ENCODE measurements at regions not wholly inside any gene's neighbourhood (a gene's known extent, or its start where the extent isn't known, plus 50 kb on each side); places are given as distances from the start of the nearest gene placed in this dataset.
A peak's percentile ranks its signal among the peaks of the same experiment; 100 is the strongest.

DNA sequence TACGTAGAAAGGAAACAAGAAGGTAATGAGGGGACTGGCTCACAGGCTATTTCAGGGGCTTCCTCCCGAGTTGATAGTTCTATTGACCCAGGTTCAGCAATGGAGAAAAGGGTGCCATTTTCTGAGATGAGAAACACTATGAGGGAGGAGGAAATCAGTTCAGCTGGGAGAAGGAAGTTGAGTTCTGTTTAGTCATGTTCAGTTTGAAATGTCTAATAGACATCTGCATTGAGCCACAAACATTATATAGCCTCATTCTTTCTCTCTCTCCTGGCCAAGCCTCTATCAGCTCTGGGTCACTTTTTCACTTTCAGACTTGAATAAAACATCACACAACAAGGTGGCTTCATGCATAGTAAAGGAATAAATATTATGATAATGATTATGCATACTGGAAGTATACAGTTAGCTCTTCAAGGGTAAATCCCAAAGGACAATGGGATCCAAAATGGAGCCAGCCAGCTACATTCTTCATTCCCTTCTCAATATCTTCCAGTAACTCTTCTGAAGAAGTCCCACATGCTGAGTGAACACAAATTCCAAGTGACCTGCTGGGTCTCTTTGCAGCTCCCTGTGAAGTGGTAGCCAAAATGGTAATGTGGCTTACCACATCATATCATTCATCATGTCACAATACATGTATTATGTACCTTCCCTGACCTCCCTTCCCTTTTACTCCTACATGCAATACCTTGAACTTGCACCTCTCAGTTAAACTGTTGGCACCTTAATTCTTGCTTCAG lies 80.9 kb upstream of the CD44 start:
- TF ChIP-seq, protein P1, sequence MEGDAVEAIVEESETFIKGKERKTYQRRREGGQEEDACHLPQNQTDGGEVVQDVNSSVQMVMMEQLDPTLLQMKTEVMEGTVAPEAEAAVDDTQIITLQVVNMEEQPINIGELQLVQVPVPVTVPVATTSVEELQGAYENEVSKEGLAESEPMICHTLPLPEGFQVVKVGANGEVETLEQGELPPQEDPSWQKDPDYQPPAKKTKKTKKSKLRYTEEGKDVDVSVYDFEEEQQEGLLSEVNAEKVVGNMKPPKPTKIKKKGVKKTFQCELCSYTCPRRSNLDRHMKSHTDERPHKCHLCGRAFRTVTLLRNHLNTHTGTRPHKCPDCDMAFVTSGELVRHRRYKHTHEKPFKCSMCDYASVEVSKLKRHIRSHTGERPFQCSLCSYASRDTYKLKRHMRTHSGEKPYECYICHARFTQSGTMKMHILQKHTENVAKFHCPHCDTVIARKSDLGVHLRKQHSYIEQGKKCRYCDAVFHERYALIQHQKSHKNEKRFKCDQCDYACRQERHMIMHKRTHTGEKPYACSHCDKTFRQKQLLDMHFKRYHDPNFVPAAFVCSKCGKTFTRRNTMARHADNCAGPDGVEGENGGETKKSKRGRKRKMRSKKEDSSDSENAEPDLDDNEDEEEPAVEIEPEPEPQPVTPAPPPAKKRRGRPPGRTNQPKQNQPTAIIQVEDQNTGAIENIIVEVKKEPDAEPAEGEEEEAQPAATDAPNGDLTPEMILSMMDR (IDR thresholded peaks at IDR 0.05; ENCODE audit: low read depth, low read length): no peak
- peak; percentile 92 for DNase-seq (ENCODE audit: low read depth, low spot score)

DNA sequence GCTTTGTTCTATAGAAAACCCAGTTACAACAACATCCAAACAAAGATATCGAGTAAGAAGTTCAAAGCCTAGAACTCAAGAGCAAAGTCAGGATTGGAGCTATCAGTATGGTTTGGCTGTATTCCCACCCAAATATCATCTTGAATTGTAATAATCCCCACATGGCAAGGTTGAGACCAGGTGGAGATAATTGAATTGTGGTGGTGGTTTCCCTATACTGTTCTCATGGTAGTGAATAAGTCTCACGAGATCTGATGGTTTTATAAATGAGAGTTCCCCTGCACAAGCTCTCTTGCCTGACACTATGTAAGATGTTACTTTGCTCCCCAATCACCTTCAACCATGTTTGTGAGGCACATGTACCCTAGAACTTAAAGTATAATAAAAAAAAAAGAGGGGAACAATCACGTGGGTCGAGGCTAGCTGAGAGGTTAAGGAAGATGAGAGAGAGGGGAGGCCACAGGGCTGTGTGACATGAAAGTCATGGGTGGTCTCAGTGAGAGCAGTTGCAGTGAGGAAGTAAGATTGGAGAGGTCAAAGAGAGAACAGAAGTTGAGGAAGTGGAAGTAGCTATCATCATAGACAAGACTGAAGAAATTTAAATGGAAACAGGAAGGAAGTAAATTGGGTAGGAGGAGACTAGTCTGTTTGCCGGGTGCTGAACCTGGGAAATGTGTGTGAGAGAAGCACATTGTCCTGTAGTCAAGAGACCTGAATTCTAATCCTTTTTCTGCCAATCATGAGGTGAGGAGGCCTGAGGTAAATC lies 80.1 kb upstream of the CD44 start:
- no peak overlapping the region for H3K4me3 ChIP-seq (ENCODE audit: low read depth, low read length)
- TF ChIP-seq, protein P1 (IDR thresholded peaks at IDR 0.05; ENCODE audit: low read depth, low read length): no peak
- in situ Hi-C loops (cut with HindIII; ENCODE audit: low sequenced_read_pairs): no loop called here
- DNase-seq (ENCODE audit: low read depth, low spot score): no peak

More for the DNA sequence above, 80.9 kb upstream of the CD44 start:
- H3K4me3 ChIP-seq (ENCODE audit: low read depth, low read length): no peak overlapping the region
- in situ Hi-C loops (cut with HindIII; ENCODE audit: low sequenced_read_pairs): no loop called here

DNA sequence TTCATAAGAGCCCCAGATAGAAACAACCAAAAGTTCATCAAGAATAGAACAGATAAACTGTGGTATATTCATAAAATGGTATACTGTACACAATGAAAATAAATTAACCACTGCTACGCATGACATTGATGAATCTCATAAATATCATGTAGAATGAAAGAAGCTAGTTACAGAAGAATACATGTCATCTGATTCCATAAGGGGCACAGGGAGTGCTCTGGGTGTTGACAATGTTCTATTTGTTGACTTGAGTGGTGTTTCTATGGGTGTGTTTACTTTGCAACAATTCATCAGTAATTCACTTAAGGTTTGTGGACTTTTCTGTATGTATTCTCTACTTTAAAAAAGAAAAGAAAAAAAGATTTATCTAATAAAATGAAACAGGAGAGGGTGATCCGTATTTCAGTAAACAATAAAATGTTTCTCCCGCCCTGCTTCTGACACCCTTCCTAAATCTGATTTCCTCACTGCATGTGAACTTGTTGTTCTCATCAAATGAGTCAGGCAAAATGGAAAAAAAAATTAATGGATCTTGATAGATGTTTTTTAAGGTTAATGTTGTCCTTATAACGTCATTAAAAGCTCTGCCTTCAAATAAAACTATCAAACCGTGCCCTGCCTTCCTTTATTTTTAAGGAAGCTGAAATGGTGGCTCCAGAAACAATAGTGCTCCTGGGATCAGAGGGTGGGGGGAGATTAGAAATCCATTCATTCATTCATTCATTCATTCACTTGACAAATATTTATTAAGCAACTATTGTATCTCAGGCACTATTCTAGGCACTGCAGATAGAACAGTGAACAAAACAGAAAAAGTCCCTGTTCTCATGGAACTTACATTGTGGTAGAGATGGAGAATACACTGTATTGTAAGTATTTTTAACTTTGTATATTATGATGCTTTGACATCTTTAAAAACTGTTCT lies 77.2 kb upstream of the CD44 start:
- no peak for DNase-seq (ENCODE audit: low read depth, low spot score)
- H3K4me3 ChIP-seq (ENCODE audit: low read depth, low read length): no peak overlapping the region
- TF ChIP-seq, protein P1 (IDR thresholded peaks at IDR 0.05; ENCODE audit: low read depth, low read length): no peak
- in situ Hi-C loops (cut with HindIII; ENCODE audit: low sequenced_read_pairs): no loop called here

DNA sequence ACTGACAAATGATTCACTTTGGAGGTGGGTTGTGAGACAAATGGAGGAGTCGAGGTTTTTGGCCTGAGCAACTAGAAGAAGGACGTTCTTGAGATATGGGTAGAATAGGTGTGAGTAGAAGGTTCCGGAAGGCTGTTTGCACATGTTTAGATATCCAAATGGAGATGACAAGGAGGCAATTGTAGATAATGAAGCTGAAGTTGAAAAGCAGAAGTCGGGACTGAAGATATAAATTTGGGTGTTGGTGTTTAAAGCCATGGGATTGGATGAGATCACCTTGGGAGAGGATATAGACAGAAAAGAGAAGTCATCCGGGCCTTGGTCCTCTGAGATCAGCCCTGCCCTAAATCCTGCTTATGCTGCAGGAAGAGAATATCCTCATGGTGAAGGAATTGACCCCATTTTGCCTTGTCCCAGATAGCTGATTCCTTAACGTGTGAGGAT lies 75.5 kb upstream of the CD44 start:
- TF ChIP-seq, protein P1 (IDR thresholded peaks at IDR 0.05; ENCODE audit: low read depth, low read length): no peak
- no peak overlapping the region for H3K4me3 ChIP-seq (ENCODE audit: low read depth, low read length)
- in situ Hi-C loops (cut with HindIII; ENCODE audit: low sequenced_read_pairs): no loop called here
- DNase-seq (ENCODE audit: low read depth, low spot score): no peak

DNA sequence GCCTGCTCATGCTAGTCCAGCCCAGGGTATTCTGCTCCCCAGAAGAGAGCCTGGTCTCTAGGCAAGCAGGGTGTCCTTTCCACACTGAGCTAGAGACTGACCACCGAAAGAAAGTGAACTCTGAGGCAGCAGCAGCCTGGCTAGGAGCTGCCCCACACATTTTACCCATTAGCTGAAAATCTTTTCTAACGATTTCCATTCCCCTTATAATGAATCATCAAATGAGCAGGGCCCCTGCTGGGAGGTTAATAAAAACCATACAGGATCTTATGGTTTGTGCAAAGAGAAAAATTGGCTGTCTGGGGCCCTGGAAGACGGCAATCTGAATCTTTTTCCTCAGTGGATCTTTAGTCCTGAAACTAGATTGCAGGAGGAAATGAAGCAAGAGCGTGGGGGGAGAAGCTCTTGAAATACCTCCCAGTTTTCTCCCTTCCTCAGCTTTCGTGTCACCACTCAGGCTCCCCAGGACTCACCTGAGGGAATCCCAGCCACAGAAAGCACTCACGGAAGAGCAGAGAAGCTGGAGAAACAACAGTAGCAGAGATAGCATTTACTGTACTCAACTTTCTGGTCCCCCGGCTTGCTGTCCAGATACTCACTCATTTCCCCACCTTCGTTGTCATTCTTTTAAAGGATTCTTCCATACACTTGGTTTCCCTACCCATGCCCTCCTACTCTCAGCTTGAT lies 74.7 kb upstream of the CD44 start:
- no peak overlapping the region for H3K4me3 ChIP-seq (ENCODE audit: low read depth, low read length)
- TF ChIP-seq, protein P1 (IDR thresholded peaks at IDR 0.05; ENCODE audit: low read depth, low read length): no peak
- in situ Hi-C loops (cut with HindIII; ENCODE audit: low sequenced_read_pairs): no loop called here
- DNase-seq (ENCODE audit: low read depth, low spot score): peak; percentile 91

DNA sequence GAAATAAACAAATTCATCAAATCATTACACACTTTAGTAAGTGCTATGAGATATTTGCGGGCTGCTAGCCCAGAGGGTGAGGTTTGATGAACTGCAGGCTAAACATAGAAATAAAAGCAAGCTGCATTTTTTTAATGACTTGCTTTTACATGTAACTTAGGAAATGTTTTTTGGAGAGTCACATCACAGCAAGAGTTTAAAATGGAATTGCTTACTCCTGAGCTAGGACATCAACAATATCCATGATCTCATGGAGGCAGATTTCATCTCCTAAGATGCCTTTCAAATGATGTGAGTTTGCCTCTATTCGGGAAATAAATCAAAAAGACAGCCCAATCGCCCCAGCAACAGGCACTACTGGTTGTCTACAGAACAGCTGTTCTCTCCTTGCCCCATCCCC lies 73.4 kb upstream of the CD44 start:
- no peak overlapping the region for H3K4me3 ChIP-seq (ENCODE audit: low read depth, low read length)
- TF ChIP-seq, protein P1 (IDR thresholded peaks at IDR 0.05; ENCODE audit: low read depth, low read length): no peak
- DNase-seq (ENCODE audit: low read depth, low spot score): no peak
- in situ Hi-C loops (cut with HindIII; ENCODE audit: low sequenced_read_pairs): no loop called here

Measured in astrocyte of the spinal cord (primary cell).